ENCODE measurements at regions not wholly inside any gene's neighbourhood (a gene's known extent, or its start where the extent isn't known, plus 50 kb on each side); places are given as distances from the start of the nearest gene placed in this dataset.

DNA sequence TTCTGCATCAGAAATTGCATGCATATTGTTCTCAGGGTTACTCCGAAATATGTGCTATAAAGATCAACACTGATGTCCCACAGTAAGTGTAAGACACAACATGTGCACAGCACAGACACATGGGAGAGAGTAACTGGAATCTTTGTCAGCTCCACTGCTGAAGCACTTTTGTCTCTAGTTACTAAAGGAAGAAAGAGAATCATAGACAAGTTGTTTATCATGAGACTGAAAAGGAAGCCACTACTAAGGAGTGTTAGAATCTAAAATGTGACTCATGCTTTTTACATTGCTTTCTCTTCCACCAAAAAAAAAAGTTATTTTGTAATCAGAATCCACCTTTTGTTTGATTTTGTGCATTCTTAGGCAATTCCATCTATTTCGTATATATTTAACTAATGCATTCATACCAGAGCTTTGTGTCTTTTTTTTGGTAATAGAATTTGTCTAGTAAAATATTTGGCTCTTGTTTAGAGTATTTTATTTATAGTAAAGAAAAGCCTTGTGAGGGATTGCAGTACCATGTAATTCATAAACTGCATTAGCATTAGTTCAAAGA is 502.4 kb downstream of the FBXO15 start:
- intact Hi-C loops (cut with DNase I; ENCODE audit: low total_unique reads): no loop called here
- no peak for DNase-seq
- Histone ChIP-seq H3K36me3 (no peaks in the 10 kb centered on the region), H3K27me3 (no peaks in the 10 kb centered on the region), H3K4me3 (no peak overlapping the region), H3K9me3 (no peaks in the 10 kb centered on the region), H3K27ac (no peak overlapping the region), H3K4me1 (no peaks in the 10 kb centered on the region)
- TF ChIP-seq POLR2A (IDR thresholded peaks at IDR 0.05): no peak
- TF ChIP-seq, protein P1, sequence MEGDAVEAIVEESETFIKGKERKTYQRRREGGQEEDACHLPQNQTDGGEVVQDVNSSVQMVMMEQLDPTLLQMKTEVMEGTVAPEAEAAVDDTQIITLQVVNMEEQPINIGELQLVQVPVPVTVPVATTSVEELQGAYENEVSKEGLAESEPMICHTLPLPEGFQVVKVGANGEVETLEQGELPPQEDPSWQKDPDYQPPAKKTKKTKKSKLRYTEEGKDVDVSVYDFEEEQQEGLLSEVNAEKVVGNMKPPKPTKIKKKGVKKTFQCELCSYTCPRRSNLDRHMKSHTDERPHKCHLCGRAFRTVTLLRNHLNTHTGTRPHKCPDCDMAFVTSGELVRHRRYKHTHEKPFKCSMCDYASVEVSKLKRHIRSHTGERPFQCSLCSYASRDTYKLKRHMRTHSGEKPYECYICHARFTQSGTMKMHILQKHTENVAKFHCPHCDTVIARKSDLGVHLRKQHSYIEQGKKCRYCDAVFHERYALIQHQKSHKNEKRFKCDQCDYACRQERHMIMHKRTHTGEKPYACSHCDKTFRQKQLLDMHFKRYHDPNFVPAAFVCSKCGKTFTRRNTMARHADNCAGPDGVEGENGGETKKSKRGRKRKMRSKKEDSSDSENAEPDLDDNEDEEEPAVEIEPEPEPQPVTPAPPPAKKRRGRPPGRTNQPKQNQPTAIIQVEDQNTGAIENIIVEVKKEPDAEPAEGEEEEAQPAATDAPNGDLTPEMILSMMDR (IDR thresholded peaks at IDR 0.05): no peak

GRCh38 chr18:73639788-73640187 is 507.8 kb downstream of the FBXO15 start:
- Histone ChIP-seq H3K27ac (no peak overlapping the region), H3K9me3 (no peaks in the 10 kb centered on the region), H3K27me3 (no peaks in the 10 kb centered on the region), H3K4me1 (no peaks in the 10 kb centered on the region), H3K36me3 (no peaks in the 10 kb centered on the region), H3K4me3 (no peak overlapping the region)
- no peak for TF ChIP-seq POLR2A (IDR thresholded peaks at IDR 0.05)
- TF ChIP-seq, protein P1 (IDR thresholded peaks at IDR 0.05): no peak
- intact Hi-C loops (cut with DNase I; ENCODE audit: low total_unique reads): no loop called here
- no peak for DNase-seq

DNA sequence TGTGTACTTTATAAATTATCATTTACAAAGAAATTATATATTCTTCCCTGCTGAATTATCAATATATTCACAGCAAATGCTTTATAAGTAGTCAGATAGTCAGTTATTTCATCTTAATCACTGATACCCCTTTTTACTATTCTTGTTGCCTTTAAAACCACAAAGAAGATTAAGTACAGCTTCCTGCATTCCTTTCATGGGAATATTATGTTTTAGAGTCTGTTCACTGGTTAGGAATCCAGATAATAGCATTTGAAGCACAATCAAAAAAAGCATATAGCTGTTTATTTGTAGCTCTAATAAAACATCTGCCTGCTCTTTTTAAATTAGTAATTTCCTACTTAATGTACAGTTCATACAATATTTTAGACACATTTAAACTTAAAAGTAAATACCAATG is 508.9 kb downstream of the FBXO15 start:
- Histone ChIP-seq H3K9me3 (no peaks in the 10 kb centered on the region), H3K27me3 (no peaks in the 10 kb centered on the region), H3K4me1 (no peaks in the 10 kb centered on the region), H3K27ac (no peak overlapping the region), H3K36me3 (no peaks in the 10 kb centered on the region), H3K4me3 (no peak overlapping the region)
- DNase-seq: no peak
- TF ChIP-seq, protein P1 (IDR thresholded peaks at IDR 0.05): no peak
- TF ChIP-seq POLR2A (IDR thresholded peaks at IDR 0.05): no peak
- intact Hi-C loops (cut with DNase I; ENCODE audit: low total_unique reads): no loop called here

- no peaks in the 10 kb centered on the region for H3K27me3 ChIP-seq
- H3K36me3 ChIP-seq: no peaks in the 10 kb centered on the region
- no peak overlapping the region for H3K4me3 ChIP-seq
- no peak overlapping the region for H3K27ac ChIP-seq
- intact Hi-C loops (cut with DNase I; ENCODE audit: low total_unique reads): no loop called here
- no peaks in the 10 kb centered on the region for H3K9me3 ChIP-seq
- no peak for DNase-seq
- H3K4me1 ChIP-seq: no peaks in the 10 kb centered on the region
- no peak for TF ChIP-seq POLR2A (IDR thresholded peaks at IDR 0.05)
- TF ChIP-seq, protein P1 (IDR thresholded peaks at IDR 0.05): no peak
Observed at GRCh38 chr18:73636355-73636754, 511.3 kb downstream of the FBXO15 start.

DNA sequence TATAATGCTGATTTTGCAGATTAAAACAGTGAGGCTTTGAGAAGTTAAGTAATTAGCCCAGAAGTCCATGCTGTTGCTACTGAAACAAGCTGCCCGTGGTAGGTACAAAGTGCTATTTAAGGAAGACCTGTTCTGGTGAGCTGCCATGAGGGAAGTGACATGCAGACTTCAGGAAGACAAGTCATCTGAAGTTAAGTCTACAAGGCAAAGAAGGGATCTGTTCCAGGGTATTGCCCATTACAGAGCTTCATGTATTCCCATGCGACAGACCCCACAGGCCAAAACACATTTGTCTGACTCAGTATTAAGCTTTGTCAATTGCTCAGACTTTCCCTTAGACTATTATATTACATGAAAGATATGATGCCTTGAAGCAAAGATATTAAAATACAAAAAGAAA is 520.8 kb downstream of the FBXO15 start:
- H3K27ac ChIP-seq: no peak overlapping the region
- no peaks in the 10 kb centered on the region for H3K4me1 ChIP-seq
- intact Hi-C loops (cut with DNase I; ENCODE audit: low total_unique reads): no loop called here
- no peak overlapping the region for H3K4me3 ChIP-seq
- H3K36me3 ChIP-seq: no peaks in the 10 kb centered on the region
- peaks cover 0 to 4% of the 10 kb centered on the region in 2 donors for H3K27me3 ChIP-seq
- no peaks in the 10 kb centered on the region for H3K9me3 ChIP-seq
- no peak for DNase-seq
- TF ChIP-seq, protein P1 (IDR thresholded peaks at IDR 0.05): no peak
- no peak for TF ChIP-seq POLR2A (IDR thresholded peaks at IDR 0.05)
